HEK293 (cell line): ENCODE measurements at regions not wholly inside any gene's neighbourhood (a gene's known extent, or its start where the extent isn't known, plus 50 kb on each side); places are given as distances from the start of the nearest gene placed in this dataset.

Experiments used
- CTCF ChIA-PET: fragments of 350-600 bp; formaldehyde crosslinking; extraction: SDS; loops from one replicate; lab custom pipeline; 2021; ENCODE audit warnings: antibody characterized with exemption; lab: Yijun Ruan, JAX
- POLR2A ChIA-PET: fragments of 300-600 bp; formaldehyde crosslinking; extraction: SDS; loops from one replicate; lab custom pipeline; 2020; ENCODE audit warnings: antibody characterized with exemption, inconsistent platforms; lab: Yijun Ruan, JAX
- H3K27ac ChIP-seq: fragments of 200-500 bp; sonication (Bioruptor generic); 2 replicates; pipeline ENCODE4 v1.5.1; 2014; ENCODE audit warnings: low read depth, low read length, control low read depth, inconsistent platforms; ENCODE audit errors: extremely low read depth
- H3K36me3 ChIP-seq, 2 experiments: fragments of 200-500 bp in 1 of 2; sonication (Bioruptor generic) in 1 of 2; 1 replicate in 1 of 2; 2 replicates in 1 of 2; pipeline ENCODE4 v1.5.1; 2014 to 2017; ENCODE audit warnings: inconsistent platforms in 2 of 2, low read length in 2 of 2; ENCODE audit not compliant: control insufficient read depth in 2 of 2, insufficient read depth in 1 of 2
- H3K4me1 ChIP-seq: fragments of 200-500 bp; sonication (Bioruptor generic); 2 replicates; pipeline ENCODE4 v1.5.1; 2014; ENCODE audit warnings: mild to moderate bottlenecking, low read length, inconsistent platforms; ENCODE audit not compliant: control insufficient read depth, insufficient read depth
- H3K4me3 ChIP-seq: 2 replicates; pipeline ENCODE4 v1.5.1; 2011; ENCODE audit warnings: low read depth, mild to moderate bottlenecking, control low read depth, low read length, moderate library complexity
- H3K9me3 ChIP-seq: fragments of 200-500 bp; sonication (Bioruptor generic); 2 replicates; pipeline ENCODE4 v1.5.1; 2014; ENCODE audit warnings: low read depth, low read length, inconsistent platforms; ENCODE audit not compliant: control insufficient read depth, insufficient read depth
- OSR2 ChIP-seq: fragments of 450-650 bp; formaldehyde crosslinking; IDR thresholded peaks from 2 replicates; pipeline ENCODE4 v1.5.1; 2016; ENCODE audit warnings: missing biosample characterization, missing genetic modification characterization
- PRDM1 ChIP-seq: fragments of 450-650 bp; formaldehyde crosslinking; IDR thresholded peaks from 2 replicates; pipeline ENCODE4; 2016; ENCODE audit warnings: missing biosample characterization, missing genetic modification characterization
- SETDB1 ChIP-seq: IDR thresholded peaks from one replicate; pipeline ENCODE4 v1.6.1; 2017; ENCODE audit warnings: mild to moderate bottlenecking, low read length, moderate library complexity, mixed read lengths; ENCODE audit not compliant: insufficient read length
- ZBTB6 ChIP-seq: fragments of 450-650 bp; formaldehyde crosslinking; IDR thresholded peaks from 2 replicates; pipeline ENCODE4 v1.5.1; 2017; ENCODE audit warnings: missing biosample characterization, missing genetic modification characterization
- ZFP41 ChIP-seq: fragments of 450-650 bp; formaldehyde crosslinking; IDR thresholded peaks from 2 replicates; pipeline ENCODE4 v1.5.1; 2016; ENCODE audit warnings: missing biosample characterization, missing genetic modification characterization, borderline replicate concordance
- ZNF132 ChIP-seq: fragments of 450-650 bp; formaldehyde crosslinking; IDR thresholded peaks from 2 replicates; pipeline ENCODE4 v1.5.1; 2017; ENCODE audit warnings: missing biosample characterization, missing genetic modification characterization, borderline replicate concordance
- ZNF155 ChIP-seq: fragments of 450-650 bp; formaldehyde crosslinking; IDR thresholded peaks from 2 replicates; pipeline ENCODE4 v1.5.1; 2016; ENCODE audit warnings: missing biosample characterization, missing genetic modification characterization
- ZNF18 ChIP-seq: fragments of 450-650 bp; formaldehyde crosslinking; IDR thresholded peaks from 2 replicates; pipeline ENCODE4 v1.5.1; 2016; ENCODE audit warnings: missing biosample characterization, missing genetic modification characterization
- ZNF19 ChIP-seq: fragments of 450-650 bp; formaldehyde crosslinking; IDR thresholded peaks from 2 replicates; pipeline ENCODE4; 2016; ENCODE audit warnings: missing biosample characterization, missing genetic modification characterization, low read depth
- ZNF280D ChIP-seq: fragments of 450-650 bp; formaldehyde crosslinking; IDR thresholded peaks from 2 replicates; pipeline ENCODE4 v1.5.1; 2016; ENCODE audit warnings: missing biosample characterization, missing genetic modification characterization
- ZNF324 ChIP-seq: fragments of 450-650 bp; formaldehyde crosslinking; IDR thresholded peaks from 2 replicates; pipeline ENCODE4 v1.5.1; 2016; ENCODE audit warnings: missing biosample characterization, missing genetic modification characterization
- ZNF391 ChIP-seq: fragments of 450-650 bp; formaldehyde crosslinking; IDR thresholded peaks from 2 replicates; pipeline ENCODE4 v1.5.1; 2016; ENCODE audit warnings: low read depth, missing biosample characterization, missing genetic modification characterization, borderline replicate concordance
- ZNF426 ChIP-seq: fragments of 450-650 bp; formaldehyde crosslinking; IDR thresholded peaks from 2 replicates; pipeline ENCODE4 v1.5.1; 2017; ENCODE audit warnings: missing biosample characterization, missing genetic modification characterization, mild to moderate bottlenecking, inconsistent platforms, moderate library complexity
- ZNF433 ChIP-seq: fragments of 450-650 bp; formaldehyde crosslinking; IDR thresholded peaks from 2 replicates; pipeline ENCODE4 v1.5.1; 2016; ENCODE audit warnings: missing biosample characterization, missing genetic modification characterization, low read depth
- ZNF707 ChIP-seq: fragments of 450-650 bp; formaldehyde crosslinking; IDR thresholded peaks from 2 replicates; pipeline ENCODE4 v1.5.1; 2016; ENCODE audit warnings: missing biosample characterization, missing genetic modification characterization
- ZNF76 ChIP-seq: fragments of 450-650 bp; formaldehyde crosslinking; IDR thresholded peaks from 2 replicates; pipeline ENCODE4; 2016; ENCODE audit warnings: low read depth, missing biosample characterization, missing genetic modification characterization, borderline replicate concordance
- TF ChIP-seq, protein P1 (sequence below): fragments of 450-650 bp; formaldehyde crosslinking; IDR thresholded peaks from 2 replicates; pipeline ENCODE4 v1.5.1; 2016; ENCODE audit warnings: missing biosample characterization, missing genetic modification characterization

- H3K27ac ChIP-seq = no peak overlapping the region
- TF ChIP-seq, protein P1, sequence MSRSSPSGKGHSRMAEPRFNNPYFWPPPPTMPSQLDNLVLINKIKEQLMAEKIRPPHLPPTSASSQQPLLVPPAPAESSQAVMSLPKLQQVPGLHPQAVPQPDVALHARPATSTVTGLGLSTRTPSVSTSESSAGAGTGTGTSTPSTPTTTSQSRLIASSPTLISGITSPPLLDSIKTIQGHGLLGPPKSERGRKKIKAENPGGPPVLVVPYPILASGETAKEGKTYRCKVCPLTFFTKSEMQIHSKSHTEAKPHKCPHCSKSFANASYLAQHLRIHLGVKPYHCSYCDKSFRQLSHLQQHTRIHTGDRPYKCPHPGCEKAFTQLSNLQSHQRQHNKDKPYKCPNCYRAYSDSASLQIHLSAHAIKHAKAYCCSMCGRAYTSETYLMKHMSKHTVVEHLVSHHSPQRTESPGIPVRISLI = no peak
- peak; percentile 94 for TF ChIP-seq ZNF707
- TF ChIP-seq, all 188 proteins: peak for 1
- Histone ChIP-seq H3K36me3 (no peaks in the 10 kb centered on the region), H3K9me3 (no peaks in the 10 kb centered on the region), H3K4me1 (no peaks in the 10 kb centered on the region), H3K4me3 (no peak overlapping the region)
- POLR2A ChIA-PET = no interaction called here
- CTCF ChIA-PET = interaction anchor here (0.6 to 0.7 kb wide), 2 partner anchors 24 to 129 kb away, joined by 3 to 4 read pairs; no protein-coding TSS in a partner anchor
Observed at GRCh38 chr17:13770702-13771101, 169.0 kb upstream of the HS3ST3A1 start.

- POLR2A ChIA-PET = no interaction called here
- H3K4me1 ChIP-seq = no peaks in the 10 kb centered on the region
- TF ChIP-seq ZBTB6 = no peak
- TF ChIP-seq PRDM1 (tag by site-specific recombination) = no peak
- no peak for TF ChIP-seq ZNF280D (tag by site-specific recombination)
- TF ChIP-seq ZNF19 (tag by site-specific recombination) = no peak
- TF ChIP-seq ZNF18 (tag by site-specific recombination) = no peak
- TF ChIP-seq OSR2 (tag by site-specific recombination) = no peak
- no peak for TF ChIP-seq ZNF426 (tag by site-specific recombination)
- TF ChIP-seq ZFP41 = no peak
- no peak for TF ChIP-seq SETDB1
- TF ChIP-seq ZNF707 = no peak
- TF ChIP-seq ZNF433 (tag by site-specific recombination) = no peak
- no peak for TF ChIP-seq ZNF155 (tag by site-specific recombination)
- TF ChIP-seq ZNF391 = no peak
- TF ChIP-seq ZNF76 (tag by site-specific recombination) = no peak
- TF ChIP-seq ZNF324 (tag by site-specific recombination) = no peak
- TF ChIP-seq ZNF132 (tag by site-specific recombination) = no peak
- TF ChIP-seq, all 188 proteins: peak for 0
- CTCF ChIA-PET = no interaction called here
- no peaks in the 10 kb centered on the region for H3K36me3 ChIP-seq
- H3K9me3 ChIP-seq = no peaks in the 10 kb centered on the region; the same call in 1 of the 2 replicates
- H3K4me3 ChIP-seq = no peak overlapping the region
- no peak overlapping the region for H3K27ac ChIP-seq
Observed at GRCh38 chr17:13775450-13775849, 173.7 kb upstream of the HS3ST3A1 start.
